HG02571 (cell line): ENCODE measurements at regions not wholly inside any gene's neighbourhood (a gene's known extent, or its start where the extent isn't known, plus 50 kb on each side); places are given as distances from the start of the nearest gene placed in this dataset.
"Not testable (repeated sequence)": the region's sequence is repeated elsewhere in the genome, so short reads cannot be mapped to it uniquely, and the experiment has no call there.

Source experiments
- ATAC-seq: cut with Tn5 transposase; IDR thresholded peaks from one replicate; pipeline ENCODE4 v1.9.1; 2021; ENCODE audit warnings: mild to moderate bottlenecking, moderate library complexity; ENCODE audit not compliant: unreplicated experiment

- ATAC-seq = no peak
Measured at GRCh38 chr13:69108486-69108885, 999.1 kb upstream of the ATXN8OS start.

GRCh38 chr13:69107436-69107835 lies 1000.2 kb upstream of the ATXN8OS start:
- no peak for ATAC-seq

DNA sequence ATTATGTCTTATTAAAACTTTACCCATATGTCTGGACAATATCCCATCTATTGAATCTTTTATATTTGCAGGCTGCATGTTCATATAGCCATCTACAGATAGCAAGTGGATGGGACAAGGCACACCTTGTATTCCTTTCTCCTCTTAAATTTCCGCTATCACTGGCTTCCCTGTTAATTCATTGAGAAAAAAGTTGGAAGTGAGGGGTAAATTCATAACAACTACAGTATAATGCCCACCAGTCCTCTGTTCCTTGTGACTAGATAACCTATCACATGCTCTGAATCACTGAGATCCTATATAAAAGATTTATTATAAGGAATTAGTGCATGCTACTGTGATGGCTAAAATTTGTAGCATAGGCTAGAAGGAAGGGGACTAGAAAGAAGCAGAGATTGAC lies 1005.8 kb upstream of the ATXN8OS start:
- no peak for ATAC-seq

DNA sequence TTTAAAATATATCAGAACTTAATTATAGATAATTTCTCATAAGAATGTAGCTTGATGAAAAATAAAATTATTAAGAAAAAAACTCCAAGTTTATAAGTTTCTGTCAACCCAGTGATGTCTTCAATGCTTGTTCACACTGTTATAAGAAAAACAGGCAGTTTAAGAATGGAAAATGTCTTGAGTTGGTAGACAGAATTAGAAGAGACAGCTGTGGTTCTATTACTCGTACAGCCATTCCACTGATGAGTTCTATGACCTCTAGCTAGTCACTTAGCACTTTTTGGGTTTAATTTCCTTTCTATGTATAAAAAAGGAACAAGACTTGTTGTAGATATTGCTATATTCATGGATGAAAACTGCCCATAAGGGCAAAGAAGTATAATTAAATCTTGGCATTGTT lies 1013.1 kb upstream of the ATXN8OS start:
- no peak for ATAC-seq

GRCh38 chr13:69092615-69093322 lies 1014.9 kb upstream of the ATXN8OS start:
- no peak for ATAC-seq

DNA sequence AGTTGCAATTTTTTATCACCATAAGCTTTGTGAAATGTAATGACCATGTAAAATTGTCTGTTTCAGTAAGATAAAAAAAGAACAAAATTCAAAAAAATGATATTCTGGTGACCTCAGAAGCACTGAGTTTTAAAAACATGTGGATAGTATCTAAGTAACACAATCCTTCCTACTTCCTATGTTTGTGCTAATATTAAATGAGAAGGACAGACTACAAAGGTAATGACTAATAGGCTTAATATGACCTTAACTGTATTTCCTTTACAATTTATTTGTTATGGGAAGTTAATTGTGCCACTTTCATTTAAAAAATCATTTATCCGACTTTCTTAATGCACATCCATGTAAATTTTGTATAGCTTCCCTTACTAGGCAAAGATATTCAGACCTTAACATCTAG lies 1030.4 kb upstream of the ATXN8OS start:
- ATAC-seq = no peak

DNA sequence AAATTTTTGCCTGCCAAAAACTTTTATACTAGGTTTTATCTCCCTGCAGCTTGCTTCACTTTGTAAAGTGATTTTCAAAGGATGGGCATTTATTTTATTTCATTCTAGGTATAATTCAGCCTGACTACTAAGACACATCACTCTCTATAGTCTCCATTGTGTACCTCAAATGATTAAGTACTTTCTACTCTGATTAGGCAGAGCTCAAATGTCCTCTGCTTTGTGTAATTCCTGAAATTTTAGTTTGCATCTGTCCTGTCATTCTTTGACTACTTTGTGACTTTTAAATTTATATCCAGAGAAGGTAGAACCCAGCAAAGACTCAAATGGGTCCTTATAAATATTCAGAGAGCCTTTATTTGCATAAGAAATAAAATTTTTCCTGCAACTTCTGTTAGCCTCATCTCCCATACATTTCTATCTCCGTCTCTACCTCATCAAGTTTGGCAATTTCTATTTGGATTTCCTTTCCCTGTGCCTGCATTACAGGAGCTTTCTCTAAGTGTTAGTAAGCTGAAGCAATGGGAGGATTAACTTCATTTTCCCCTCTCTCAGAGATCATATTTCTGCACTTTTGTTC lies 1038.0 kb upstream of the ATXN8OS start:
- ATAC-seq = no peak

DNA sequence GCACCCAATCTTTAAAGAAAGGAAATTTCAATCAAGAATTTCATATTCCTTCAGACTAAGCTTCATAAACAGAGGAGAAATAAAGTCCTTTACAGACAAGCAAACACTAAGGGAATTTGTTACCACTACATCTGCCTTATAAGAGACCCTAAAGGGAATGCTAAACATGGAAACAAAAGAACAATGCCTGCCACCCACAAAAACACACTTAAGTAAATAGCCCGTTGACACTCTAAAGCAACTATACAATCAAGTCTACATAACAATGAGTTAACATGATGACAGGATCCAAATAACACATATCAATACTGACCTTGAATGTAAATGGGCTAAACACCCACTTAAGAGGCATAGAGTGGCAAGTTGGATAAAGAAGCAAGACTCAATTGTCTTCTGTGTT lies 1056.9 kb upstream of the ATXN8OS start:
- no peak for ATAC-seq

DNA sequence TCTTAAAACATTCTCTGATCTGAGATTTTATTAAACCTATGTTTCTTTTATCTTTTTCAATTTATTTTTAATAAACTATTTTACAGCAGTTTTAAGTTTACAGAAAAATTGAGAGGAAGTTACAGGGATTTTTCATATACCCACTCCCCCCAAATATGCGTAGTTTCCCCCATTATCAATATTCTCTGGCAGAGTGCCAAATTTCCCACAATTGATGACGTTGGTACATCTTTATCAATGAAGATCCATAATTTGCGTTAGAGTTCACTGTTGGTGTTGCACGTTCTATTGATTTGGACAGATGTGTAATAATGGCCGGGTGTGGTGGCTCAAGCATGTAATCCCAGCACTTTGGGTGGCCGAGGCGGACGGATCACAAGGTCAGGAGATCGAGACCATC lies 1063.0 kb upstream of the ATXN8OS start:
- ATAC-seq = no peak

- ATAC-seq = no peak
Measured at GRCh38 chr13:69040898-69041297, 1066.7 kb upstream of the ATXN8OS start.

GRCh38 chr13:69035771-69036170 lies 1071.9 kb upstream of the ATXN8OS start:
- no peak for ATAC-seq

GRCh38 chr13:69028936-69029335 lies 1078.7 kb upstream of the ATXN8OS start:
- ATAC-seq = no peak

DNA sequence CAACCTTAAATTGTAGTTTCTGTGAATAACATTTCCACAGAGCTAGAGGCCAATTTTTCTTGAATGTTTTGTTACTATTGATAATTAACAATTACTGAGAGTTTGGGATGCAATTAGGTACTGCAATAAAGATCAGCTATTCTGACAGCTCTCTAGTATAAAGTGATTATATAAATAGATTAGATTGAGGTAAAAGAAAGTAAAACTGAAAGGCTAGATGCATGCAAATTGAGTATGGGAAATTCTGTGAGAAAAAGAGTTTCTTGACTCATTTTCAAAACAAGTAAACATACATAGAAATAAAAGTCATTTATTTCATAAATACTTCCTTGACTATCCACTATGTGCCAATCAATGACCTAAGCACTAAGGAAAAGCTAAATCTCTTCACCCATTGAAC lies 1087.5 kb upstream of the ATXN8OS start:
- peak; percentile 51 for ATAC-seq

DNA sequence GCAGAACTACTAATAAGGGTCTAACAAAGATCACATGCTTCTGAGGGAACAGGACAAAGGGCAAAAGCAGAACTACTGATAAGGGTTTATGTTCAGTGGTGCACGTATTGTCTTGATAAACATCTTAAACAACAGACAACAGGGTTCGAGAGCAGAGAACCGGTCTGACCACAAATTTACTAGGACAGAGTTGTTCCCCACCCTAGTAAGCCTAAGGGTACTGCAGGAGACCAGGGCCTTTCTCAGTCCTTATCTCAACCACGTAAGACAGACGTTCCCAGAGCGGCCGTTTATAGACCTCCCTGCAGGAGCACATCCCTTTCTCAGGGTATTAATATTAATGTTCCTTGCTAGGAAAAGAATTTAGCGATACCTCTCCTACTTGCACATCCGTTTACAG lies 1089.5 kb upstream of the ATXN8OS start:
- not testable (repeated sequence) for ATAC-seq

DNA sequence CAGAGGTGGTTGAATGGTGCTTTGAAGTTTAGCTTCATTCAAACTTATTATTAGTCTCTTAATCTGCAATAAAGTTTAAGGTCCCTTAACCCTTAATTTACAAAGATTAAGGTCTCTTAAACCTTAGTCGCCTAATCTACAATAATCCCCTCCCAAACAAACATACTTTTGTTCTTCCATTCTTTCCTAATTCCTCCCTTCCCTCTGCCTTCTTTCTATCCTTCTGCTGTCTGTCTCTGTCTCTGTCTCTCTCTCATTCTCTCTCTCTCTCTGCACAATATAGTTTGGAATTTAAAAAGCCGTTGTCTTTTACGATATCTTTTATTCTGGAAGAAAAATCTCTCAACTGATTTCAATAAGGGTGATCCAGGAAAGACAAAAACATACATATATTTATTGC lies 1096.8 kb upstream of the ATXN8OS start:
- no peak for ATAC-seq

GRCh38 chr13:69008499-69008898 lies 1099.1 kb upstream of the ATXN8OS start:
- no peak for ATAC-seq

DNA sequence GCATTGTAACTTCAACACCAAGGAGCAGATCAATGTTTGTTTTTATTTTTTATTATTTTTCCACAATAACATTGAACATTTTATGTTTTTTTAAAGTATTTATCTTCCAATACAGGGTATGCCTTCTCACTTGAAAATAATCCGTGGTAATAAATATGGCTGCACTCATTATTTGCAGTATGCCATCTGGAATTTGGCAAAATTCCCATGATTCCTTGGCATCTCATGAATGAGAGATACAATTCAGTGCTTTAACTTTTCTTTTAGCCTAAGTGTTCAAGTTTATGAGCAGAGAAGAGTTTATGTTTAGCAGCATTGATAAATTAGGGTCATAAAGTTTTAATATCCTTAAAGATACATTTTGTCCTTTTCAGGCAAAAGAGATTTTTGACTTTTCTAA lies 1109.6 kb upstream of the ATXN8OS start:
- no peak for ATAC-seq

GRCh38 chr13:68996668-68997025 lies 1111.0 kb upstream of the ATXN8OS start:
- no peak for ATAC-seq

DNA sequence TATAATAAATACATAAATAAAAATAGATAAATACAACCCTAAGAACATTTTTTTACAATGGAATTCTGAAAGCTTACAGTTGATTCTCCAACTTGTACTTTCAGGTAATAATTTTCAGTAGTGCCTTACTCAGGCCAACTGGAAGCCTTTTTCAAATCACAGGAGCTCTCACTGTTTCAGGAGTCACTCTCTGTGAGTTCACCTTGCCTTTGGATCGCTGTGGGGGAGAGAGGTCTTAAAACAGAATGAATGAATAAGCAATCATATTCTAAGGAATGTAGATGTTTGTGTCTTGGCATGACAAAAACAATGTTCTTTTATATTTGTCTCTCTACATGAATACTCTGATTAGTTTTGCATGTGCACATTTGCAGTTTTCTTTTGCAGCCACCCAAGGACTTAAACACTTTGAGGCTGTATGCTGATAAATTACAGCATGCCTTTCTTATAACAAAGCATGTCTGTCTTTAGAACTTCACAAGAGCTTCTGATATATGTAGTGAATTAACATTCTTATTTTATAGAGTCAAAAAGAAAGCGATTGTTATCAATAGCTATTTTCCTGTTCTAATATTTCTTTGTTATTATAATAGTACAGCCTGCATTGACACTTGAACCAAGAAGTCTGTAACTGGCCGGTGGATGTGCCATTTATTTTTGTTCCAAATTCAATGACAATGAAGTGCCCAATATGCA lies 1111.5 kb upstream of the ATXN8OS start:
- no peak for ATAC-seq

DNA sequence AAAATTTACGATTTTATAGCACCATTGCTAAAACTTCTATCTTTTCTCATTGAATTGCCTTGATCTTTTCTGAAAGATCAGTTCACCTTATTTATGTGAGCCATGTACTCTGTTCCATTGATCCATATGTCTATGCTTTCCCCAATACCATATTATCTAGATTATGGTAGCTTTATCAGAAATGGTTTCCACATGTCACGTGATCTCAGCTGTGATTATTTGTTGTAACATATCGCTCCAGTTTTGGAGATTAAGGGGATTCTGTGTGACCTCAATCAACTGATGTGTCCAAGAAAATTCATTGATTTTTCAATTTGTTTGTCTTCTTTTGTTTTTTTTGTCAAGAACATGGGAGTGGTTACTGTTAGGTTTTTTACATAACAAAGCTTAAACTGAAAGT lies 1114.5 kb upstream of the ATXN8OS start:
- no peak for ATAC-seq

DNA sequence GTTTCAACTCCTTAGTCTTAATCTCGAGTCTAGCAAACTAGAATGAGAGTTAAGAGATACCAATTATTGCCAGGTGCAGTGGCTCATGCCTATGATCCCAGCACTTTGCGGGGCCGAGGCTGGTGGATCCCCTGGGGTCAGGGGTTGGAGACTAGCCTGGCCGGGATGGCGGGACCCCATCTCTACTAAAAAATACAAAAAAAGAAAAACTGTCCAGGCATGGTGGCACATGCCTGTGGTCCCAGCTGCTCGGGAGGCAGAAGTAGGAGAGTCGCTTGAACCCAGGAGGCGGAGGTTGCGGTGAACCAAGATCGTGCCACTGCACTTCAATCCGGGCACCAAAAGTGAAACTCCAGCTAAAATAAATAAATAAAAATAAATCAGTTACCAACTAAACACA lies 1119.5 kb upstream of the ATXN8OS start:
- no peak for ATAC-seq

DNA sequence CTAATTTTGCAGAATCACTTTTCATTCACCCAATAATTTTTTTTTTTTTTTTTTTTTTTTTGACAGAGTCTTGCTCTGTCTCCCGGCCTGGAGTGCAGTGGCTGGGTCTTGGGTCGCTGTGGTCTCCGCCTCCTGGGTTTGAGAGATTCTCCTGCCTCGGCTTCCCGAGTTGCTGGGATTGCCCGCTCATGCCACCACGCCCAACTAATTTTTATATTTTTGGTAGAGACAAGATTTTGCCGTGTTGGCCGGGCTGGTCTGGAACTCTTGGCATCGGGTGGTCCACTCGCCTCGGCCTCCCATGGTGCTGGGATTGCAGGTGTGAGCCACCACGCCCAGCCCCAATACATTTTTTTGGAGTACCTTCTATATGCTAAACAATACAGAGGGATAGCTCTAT lies 1120.0 kb upstream of the ATXN8OS start:
- no peak for ATAC-seq
